SK-N-SH (cell line): ENCODE measurements at regions not wholly inside any gene's neighbourhood (a gene's known extent, or its start where the extent isn't known, plus 50 kb on each side); places are given as distances from the start of the nearest gene placed in this dataset.

Experiments
- CTCF ChIA-PET: fragments of 300-600, 350-600 bp; formaldehyde crosslinking; extraction: SDS; loops from one replicate; lab custom pipeline; 2021; lab: Yijun Ruan, JAX
- POLR2A ChIA-PET: fragments of 350-600 bp; sonication (Branson Sonifier 250); formaldehyde crosslinking; extraction: SDS; loops from one replicate; lab custom pipeline; 2020; ENCODE audit warnings: antibody characterized with exemption, inconsistent platforms; lab: Yijun Ruan, JAX
- DNase-seq: peaks from one replicate; pipeline ENCODE4 v3.0.0; 2012
- H2AFZ ChIP-seq: fragments of 200-600 bp; sonication (generic); 2 replicates; pipeline ENCODE4 v1.8.1; 2016; ENCODE audit warnings: antibody characterized with exemption, mild to moderate bottlenecking, low read depth
- H3F3A ChIP-seq: fragments of 200-600 bp; sonication (generic); replicated peaks from 2 replicates; pipeline ENCODE3; 2016; ENCODE audit warnings: antibody characterized with exemption, mild to moderate bottlenecking; ENCODE audit not compliant: insufficient read depth
- H3K27ac ChIP-seq, 2 experiments: fragments of 200-500 bp in 1 of 2; fragments of 200-600 bp in 1 of 2; sonication (Bioruptor generic) in 1 of 2; sonication (generic), shearing (Covaris generic) in 1 of 2; 2 replicates each; pipeline versions ENCODE4 v1.5.1 to v1.6.1; 2014 to 2016; ENCODE audit warnings: low read depth in 2 of 2, inconsistent platforms in 1 of 2, low read length in 1 of 2, mild to moderate bottlenecking in 1 of 2, mixed read lengths in 1 of 2
- H3K27me3 ChIP-seq: fragments of 200-600 bp; sonication (generic), shearing (Covaris generic); 2 replicates; pipeline ENCODE4 v1.6.1; 2016; ENCODE audit warnings: mixed run types; ENCODE audit not compliant: insufficient read depth
- H3K36me3 ChIP-seq, 2 experiments: fragments of 200-500 bp in 1 of 2; fragments of 200-600 bp in 1 of 2; sonication (Bioruptor generic) in 1 of 2; sonication (generic) in 1 of 2; replicated peaks in 1 of 2; 2 replicates each; pipeline versions ENCODE3 to v1.5.1; 2014 to 2016; ENCODE audit warnings: low read length in 1 of 2, mild to moderate bottlenecking in 1 of 2; ENCODE audit not compliant: insufficient read depth in 2 of 2, control insufficient read depth in 1 of 2
- H3K4me1 ChIP-seq, 2 experiments: fragments of 200-500 bp in 1 of 2; fragments of 200-600 bp in 1 of 2; sonication (Bioruptor generic) in 1 of 2; sonication (generic), shearing (Covaris generic) in 1 of 2; 2 replicates each; pipeline versions ENCODE4 v1.5.1 to v1.6.1; 2014 to 2016; ENCODE audit warnings: low read depth in 1 of 2, low read length in 1 of 2, mixed run types in 1 of 2; ENCODE audit not compliant: insufficient read depth in 2 of 2, control insufficient read depth in 1 of 2
- H3K4me2 ChIP-seq: fragments of 200-600 bp; sonication (generic), shearing (Covaris generic); 2 replicates; pipeline ENCODE4 v1.6.1; 2017; ENCODE audit warnings: mixed run types
- H3K4me3 ChIP-seq, 2 experiments: fragments of 200-500 bp in 1 of 2; fragments of 200-600 bp in 1 of 2; sonication (Bioruptor generic) in 1 of 2; sonication (generic), shearing (Covaris generic) in 1 of 2; 2 replicates each; pipeline versions ENCODE4 v1.5.1 to v1.8.1; 2014 to 2016; ENCODE audit warnings: low read depth in 2 of 2, inconsistent platforms in 1 of 2, low read length in 1 of 2, mild to moderate bottlenecking in 1 of 2, mixed read lengths in 1 of 2, moderate library complexity in 1 of 2
- H3K79me2 ChIP-seq: fragments of 200-600 bp; sonication (generic); 2 replicates; pipeline ENCODE4 v1.8.1; 2017; ENCODE audit warnings: mild to moderate bottlenecking; ENCODE audit not compliant: insufficient read depth
- H3K9ac ChIP-seq: fragments of 200-600 bp; sonication (generic); 2 replicates; pipeline ENCODE4 v1.6.1; 2017; ENCODE audit warnings: mixed run types
- H3K9me2 ChIP-seq: fragments of 200-600 bp; sonication (generic); 2 replicates; pipeline ENCODE4 v1.6.1; 2017; ENCODE audit warnings: mixed run types
- H3K9me3 ChIP-seq: fragments of 200-600 bp; sonication (generic); 2 replicates; pipeline ENCODE4 v1.6.1; 2017; ENCODE audit warnings: mixed run types, mild to moderate bottlenecking, moderate library complexity
- H4K20me1 ChIP-seq: fragments of 200-600 bp; sonication (generic); 2 replicates; pipeline ENCODE4 v1.6.1; 2017; ENCODE audit warnings: mild to moderate bottlenecking, mixed run types; ENCODE audit not compliant: insufficient read depth
- ELF1 ChIP-seq: IDR thresholded peaks from 2 replicates; pipeline ENCODE4 v1.4.0; 2012
- EZH2phosphoT487 ChIP-seq: fragments of 200-600 bp; sonication (generic); IDR thresholded peaks from 2 replicates; pipeline ENCODE4 v1.6.1; 2017; ENCODE audit warnings: low read depth, mixed run types, mild to moderate bottlenecking, antibody characterized with exemption, moderate library complexity, borderline replicate concordance
- GATA2 ChIP-seq: sonication (generic); formaldehyde crosslinking; IDR thresholded peaks from 2 replicates; pipeline ENCODE4 v1.5.0; 2020; ENCODE audit warnings: mild to moderate bottlenecking, missing genetic modification reagents
- IRF3 ChIP-seq: fragments of 150-350 bp; IDR thresholded peaks from 2 replicates; pipeline ENCODE4 v1.6.1; 2016; ENCODE audit warnings: mild to moderate bottlenecking, low read depth, low read length
- JUND ChIP-seq: IDR thresholded peaks from 2 replicates; pipeline ENCODE4 v1.4.0; 2012
- MXI1 ChIP-seq: IDR thresholded peaks from 2 replicates; pipeline ENCODE4 v1.6.1; 2012; ENCODE audit warnings: mild to moderate bottlenecking, low read depth, low read length, improper control_type of control experiment
- NFIC ChIP-seq: IDR thresholded peaks from 2 replicates; pipeline ENCODE4 v1.4.0; 2012; ENCODE audit warnings: borderline replicate concordance
- RAD21 ChIP-seq: IDR thresholded peaks from 2 replicates; pipeline ENCODE4 v1.6.1; 2012; ENCODE audit warnings: mild to moderate bottlenecking, low read length
- RXRA ChIP-seq: IDR thresholded peaks from 2 replicates; pipeline ENCODE4 v1.4.0; 2012; ENCODE audit warnings: low read depth, mild to moderate bottlenecking, borderline replicate concordance
- SIN3A ChIP-seq: IDR thresholded peaks from 2 replicates; pipeline ENCODE4 v1.6.1; 2012; ENCODE audit warnings: low read depth, mild to moderate bottlenecking, low read length, moderate library complexity, borderline replicate concordance
- SMC3 ChIP-seq: IDR thresholded peaks from 2 replicates; pipeline ENCODE4 v1.6.1; 2012; ENCODE audit warnings: low read depth, low read length, improper control_type of control experiment
- TAF1 ChIP-seq: IDR thresholded peaks from 2 replicates; pipeline ENCODE4 v1.6.1; 2012; ENCODE audit warnings: low read depth, mild to moderate bottlenecking, low read length, moderate library complexity, borderline replicate concordance
- TCF12 ChIP-seq: IDR thresholded peaks from 2 replicates; pipeline ENCODE4 v1.4.0; 2012
- TEAD4 ChIP-seq: IDR thresholded peaks from 2 replicates; pipeline ENCODE4 v1.4.0; 2012; ENCODE audit warnings: mild to moderate bottlenecking, borderline replicate concordance; ENCODE audit not compliant: insufficient read depth
- WGBS: methylation state at CpG from one replicate; pipeline ENCODE4 v1.1.6; 2017; ENCODE audit warnings: low lambda C conversion rate; 5-methylcytosine and 5-hydroxymethylcytosine counted together
- TF ChIP-seq, protein P1 (sequence below): IDR thresholded peaks from 2 replicates; pipeline ENCODE4 v1.4.0; 2012; ENCODE audit warnings: low read depth

DNA sequence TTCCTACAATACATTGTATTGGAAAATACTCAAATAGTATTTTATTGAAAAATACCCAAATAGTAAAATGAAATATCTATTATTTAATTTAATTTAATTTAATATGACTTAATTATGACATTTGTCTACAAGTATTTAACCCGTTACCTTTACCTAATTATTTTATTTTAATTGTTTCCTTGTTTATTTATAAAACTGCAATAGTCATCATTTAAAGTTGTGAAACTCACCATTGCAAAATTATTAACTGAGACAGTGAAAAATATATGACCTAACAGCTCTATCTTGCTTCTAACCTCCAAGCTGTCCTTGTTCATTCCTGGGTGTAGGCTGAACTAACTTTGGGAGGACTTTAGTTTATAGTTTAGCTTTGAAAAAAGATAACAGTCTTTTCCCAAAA is 300.6 kb upstream of the POGK start (continued):
- no peak for TF ChIP-seq IRF3
- no peak for TF ChIP-seq RXRA
- TF ChIP-seq TCF12, result no peak
- TF ChIP-seq SIN3A, result no peak
- TF ChIP-seq, protein P1, sequence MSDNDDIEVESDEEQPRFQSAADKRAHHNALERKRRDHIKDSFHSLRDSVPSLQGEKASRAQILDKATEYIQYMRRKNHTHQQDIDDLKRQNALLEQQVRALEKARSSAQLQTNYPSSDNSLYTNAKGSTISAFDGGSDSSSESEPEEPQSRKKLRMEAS, result no peak
- TF ChIP-seq MXI1, result no peak
- TF ChIP-seq, all 33 proteins: peak for 0

GRCh38 chr1:166544036-166544435 is 295.2 kb upstream of the POGK start:
- no peak overlapping the region for H3K4me2 ChIP-seq
- H3K36me3 ChIP-seq, result no peaks in the 10 kb centered on the region
- POLR2A ChIA-PET, result no interaction called here
- CTCF ChIA-PET, result interaction anchor here (0.8 to 1.7 kb wide), 2 partner anchors 10 to 65 kb away, joined by 3 to 6 read pairs; no protein-coding TSS in a partner anchor
- TF ChIP-seq SIN3A (no peak), JUND (no peak), ELF1 (no peak), MXI1 (no peak), GATA2 (CRISPR knock-in tag) (no peak), EZH2phosphoT487 (no peak)
- TF ChIP-seq, protein P1, result no peak
- DNase-seq, result no peak
- no peak overlapping the region for H3K9ac ChIP-seq
- no peak overlapping the region for H3K4me3 ChIP-seq
- no peaks in the 10 kb centered on the region for H3K4me1 ChIP-seq
- no peaks in the 10 kb centered on the region for H3F3A ChIP-seq
- no peaks in the 10 kb centered on the region for H4K20me1 ChIP-seq
- no peaks in the 10 kb centered on the region for H3K9me2 ChIP-seq
- 25% methylated on average over 1 of the region's 1 CpG for WGBS
- H3K27ac ChIP-seq, result no peak overlapping the region
- no peaks in the 10 kb centered on the region for H3K79me2 ChIP-seq
- no peak overlapping the region for H2AFZ ChIP-seq
- no peaks in the 10 kb centered on the region; the same call in 1 of the 2 replicates for H3K9me3 ChIP-seq
- H3K27me3 ChIP-seq, result no peaks in the 10 kb centered on the region

GRCh38 chr1:166544561-166544960 is 294.7 kb upstream of the POGK start:
- Histone ChIP-seq H2AFZ (no peak overlapping the region), H3K4me2 (no peak overlapping the region), H3K9ac (no peak overlapping the region), H3K9me3 (no peaks in the 10 kb centered on the region; the same call in 1 of the 2 replicates), H3F3A (no peaks in the 10 kb centered on the region), H3K4me3 (no peak overlapping the region)
- DNase-seq, result no peak
- TF ChIP-seq SMC3 (no peak), RAD21 (no peak), MXI1 (no peak), JUND (no peak), TAF1 (no peak), GATA2 (CRISPR knock-in tag) (no peak), TEAD4 (no peak), NFIC (no peak)
- TF ChIP-seq, all 33 proteins: peak for 0
- CTCF ChIA-PET, result interaction anchor here (0.8 to 1.7 kb wide), 2 partner anchors 9 to 65 kb away, joined by 3 to 6 read pairs; no protein-coding TSS in a partner anchor
- 0% methylated on average over 1 of the region's 1 CpG for WGBS
- Histone ChIP-seq H3K36me3 (no peaks in the 10 kb centered on the region), H3K79me2 (no peaks in the 10 kb centered on the region), H3K27me3 (no peaks in the 10 kb centered on the region), H3K27ac (no peak overlapping the region), H4K20me1 (no peaks in the 10 kb centered on the region), H3K4me1 (no peaks in the 10 kb centered on the region), H3K9me2 (no peaks in the 10 kb centered on the region)
- POLR2A ChIA-PET, result no interaction called here
